NCI-H345 treated with DMSO at 0.1 percent for 48 hours (cell line): ENCODE measurements at regions not wholly inside any gene's neighbourhood (a gene's known extent, or its start where the extent isn't known, plus 50 kb on each side); places are given as distances from the start of the nearest gene placed in this dataset.

ENCODE experiments used
- DNase-seq: peaks from one replicate; lab custom pipeline; 2025; ENCODE audit not compliant: unreplicated experiment; lab: John Stamatoyannopoulos, UW

DNA sequence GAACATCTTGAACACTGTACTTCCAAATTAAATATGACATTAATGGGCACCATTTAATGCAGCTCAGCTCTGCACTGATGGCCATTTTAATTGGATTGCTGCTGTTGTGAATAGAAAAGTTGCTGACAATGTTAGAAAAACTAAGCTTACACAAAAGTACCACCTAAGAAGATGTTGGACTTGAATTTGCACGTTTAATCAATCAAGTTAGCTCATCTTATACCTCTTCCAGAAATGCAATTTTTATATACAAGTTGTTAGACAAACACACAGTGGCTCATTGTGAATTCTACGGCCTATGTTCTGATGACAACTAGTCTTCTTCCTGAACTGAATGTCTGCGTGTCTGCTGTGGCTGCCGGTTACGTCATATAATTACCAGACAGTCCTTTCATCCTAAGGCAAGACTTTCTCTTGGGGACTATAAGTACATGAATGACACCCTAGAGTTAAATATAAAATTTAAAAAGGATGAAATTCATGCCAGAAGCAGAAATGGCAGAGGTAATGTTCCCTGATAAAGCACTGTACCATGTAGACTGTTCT is 330.2 kb downstream of the EPM2A start:
- no peak for DNase-seq

DNA sequence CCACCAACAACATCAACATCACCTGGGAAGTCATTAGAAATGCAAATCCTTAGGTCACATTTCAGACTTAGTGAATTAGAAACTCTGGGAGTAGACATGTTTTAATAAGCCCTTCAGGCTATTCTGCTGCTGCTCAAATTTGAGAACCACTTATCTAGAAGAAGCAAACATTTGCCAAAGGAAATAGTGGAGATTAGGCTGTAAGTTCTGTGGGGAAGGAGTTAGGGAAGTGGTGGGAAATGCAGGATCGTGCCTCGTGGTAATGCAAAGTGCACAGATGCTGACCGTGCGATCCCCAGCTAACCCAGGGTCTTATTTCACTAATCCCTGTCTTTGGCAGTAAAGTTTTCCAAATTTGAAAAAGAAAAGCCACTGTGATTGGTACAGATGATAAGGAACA is 328.5 kb downstream of the EPM2A start:
- DNase-seq, result no peak

- DNase-seq, result no peak
Observed at GRCh38 chr6:145415616-145416015, 319.7 kb downstream of the EPM2A start.

DNA sequence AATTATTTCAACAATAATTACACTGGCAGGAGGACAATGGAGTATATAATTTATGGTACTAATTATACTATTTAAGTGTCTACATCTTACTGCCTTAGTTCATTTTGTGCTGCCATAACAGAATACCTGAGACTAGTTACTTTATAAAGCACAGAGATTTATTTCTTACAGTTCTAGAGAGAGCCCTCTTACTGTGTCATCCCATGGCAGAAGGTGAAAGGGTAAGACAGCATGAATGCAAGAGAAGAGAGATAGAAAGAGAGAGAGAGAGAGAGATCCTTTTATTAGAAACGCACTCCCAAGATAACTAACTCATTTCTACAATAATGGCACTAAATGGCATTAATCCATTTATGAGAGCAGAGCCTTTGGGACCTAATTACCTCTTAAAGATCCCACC is 314.7 kb downstream of the EPM2A start:
- no peak for DNase-seq

GRCh38 chr6:145423936-145424335 is 311.4 kb downstream of the EPM2A start:
- no peak for DNase-seq

GRCh38 chr6:145427232-145427631 is 308.1 kb downstream of the EPM2A start:
- no peak for DNase-seq

DNA sequence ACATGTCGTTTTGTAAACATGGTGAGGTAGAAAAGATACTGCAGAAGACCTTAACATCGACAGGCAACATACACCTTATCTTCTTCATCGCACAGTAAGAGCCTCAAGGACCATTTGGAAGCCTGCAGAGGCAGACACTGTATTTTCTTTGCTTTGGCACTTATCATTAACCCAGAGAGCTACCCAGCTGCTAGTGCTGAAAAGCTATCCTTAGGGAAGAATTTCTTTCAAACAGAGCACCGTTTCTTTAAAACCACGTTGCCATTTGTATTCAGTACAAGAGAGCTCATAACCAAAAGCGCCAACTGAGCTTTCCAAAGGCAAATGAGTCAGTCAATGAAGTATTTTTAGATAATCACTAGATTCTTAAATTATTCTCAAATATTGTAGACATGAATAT is 306.6 kb downstream of the EPM2A start:
- no peak for DNase-seq

GRCh38 chr6:145442110-145442509 is 293.2 kb downstream of the EPM2A start:
- no peak for DNase-seq

DNA sequence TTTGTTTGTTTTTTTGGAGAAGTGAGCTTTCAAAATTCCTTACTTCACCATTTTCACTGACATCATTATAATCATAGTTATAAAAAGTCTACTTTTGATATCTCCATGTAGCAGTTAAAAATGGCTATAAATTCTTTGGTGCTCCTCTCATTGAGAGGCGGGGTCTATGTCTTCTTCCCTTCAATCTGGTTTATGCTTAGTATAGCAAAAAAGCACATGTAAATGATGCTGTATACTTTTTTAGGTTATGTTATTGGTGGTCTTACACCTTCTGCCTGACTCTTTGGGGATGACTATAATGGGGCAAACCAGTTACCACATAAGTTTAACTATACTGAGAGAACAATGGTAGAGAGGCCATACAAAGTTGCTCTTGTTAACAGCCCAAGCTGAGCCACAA is 289.6 kb downstream of the EPM2A start:
- DNase-seq, result no peak

DNA sequence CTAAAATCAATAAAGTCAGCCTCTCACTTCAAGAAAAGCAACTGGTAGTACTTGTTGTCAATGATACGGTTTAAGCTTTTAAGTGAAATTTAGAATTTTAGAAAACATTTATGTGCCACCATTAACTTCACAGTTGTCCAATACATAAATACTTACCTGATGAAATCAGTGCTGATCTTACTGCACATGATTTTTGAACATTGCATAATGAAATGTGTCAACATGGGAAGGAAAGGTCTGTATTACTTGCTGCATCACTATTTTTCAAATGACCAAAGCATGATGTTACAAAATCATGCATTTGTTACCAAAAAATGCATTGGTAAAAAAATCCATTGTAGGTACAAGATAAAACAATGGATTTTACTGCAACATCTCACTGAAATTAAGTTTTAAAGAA is 284.3 kb downstream of the EPM2A start:
- DNase-seq, result no peak

- DNase-seq, result no peak
Observed at GRCh38 chr6:145453376-145453775, 281.9 kb downstream of the EPM2A start.

DNA sequence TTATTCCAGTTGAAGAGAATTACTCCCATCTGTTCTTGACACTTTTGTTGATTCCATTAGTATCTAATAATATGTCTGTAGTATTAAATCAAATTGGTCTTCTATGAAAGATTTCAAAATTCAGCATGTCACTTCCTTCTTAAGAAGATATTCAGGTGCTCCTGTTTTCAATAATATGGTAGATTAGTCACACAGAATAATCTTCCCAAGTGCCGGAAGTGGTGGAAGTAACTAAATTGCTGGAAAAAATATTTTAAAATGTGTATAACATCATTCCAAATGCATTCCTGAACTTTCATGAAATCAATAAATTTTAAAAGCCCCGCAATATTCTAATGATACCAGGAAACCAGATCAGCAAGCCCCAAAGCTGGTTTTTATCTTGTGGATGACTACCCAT is 281.3 kb downstream of the EPM2A start:
- DNase-seq, result no peak

DNA sequence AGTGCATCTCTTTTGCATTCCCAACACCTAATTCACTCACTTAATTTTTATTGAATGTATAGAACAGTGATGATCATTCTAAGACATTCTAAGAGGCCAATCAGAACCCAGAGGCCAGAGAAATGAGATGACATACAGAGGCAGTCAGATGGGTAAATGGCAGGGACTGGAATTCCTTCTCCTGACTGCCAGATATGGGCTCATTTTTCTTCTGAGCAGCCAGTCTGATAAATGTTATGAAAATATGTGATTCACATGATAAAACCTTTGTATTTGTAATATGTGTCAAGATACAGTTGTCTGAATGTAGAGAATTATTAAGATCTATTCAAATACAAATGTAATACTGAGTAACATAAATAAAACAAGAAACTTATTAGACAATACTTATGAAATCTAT is 277.8 kb downstream of the EPM2A start:
- DNase-seq, result no peak

DNA sequence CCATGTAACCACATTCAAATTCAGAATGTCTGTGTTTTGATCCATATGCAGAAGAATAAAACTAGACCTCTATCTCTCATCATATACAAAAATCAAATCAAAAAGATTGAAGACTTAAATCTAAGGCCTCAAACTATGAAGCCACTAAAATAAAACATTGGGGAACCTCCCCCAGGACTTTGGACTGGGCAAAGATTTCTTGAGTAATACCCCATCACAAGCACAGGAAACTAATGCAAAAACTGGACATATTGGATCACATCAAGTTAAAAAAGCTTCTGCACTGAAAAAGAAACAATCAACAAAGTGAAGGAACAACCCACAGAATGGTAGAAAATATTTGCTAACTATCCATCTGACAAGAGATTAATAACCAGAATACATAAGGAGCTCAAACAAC is 266.8 kb downstream of the EPM2A start:
- DNase-seq, result no peak

DNA sequence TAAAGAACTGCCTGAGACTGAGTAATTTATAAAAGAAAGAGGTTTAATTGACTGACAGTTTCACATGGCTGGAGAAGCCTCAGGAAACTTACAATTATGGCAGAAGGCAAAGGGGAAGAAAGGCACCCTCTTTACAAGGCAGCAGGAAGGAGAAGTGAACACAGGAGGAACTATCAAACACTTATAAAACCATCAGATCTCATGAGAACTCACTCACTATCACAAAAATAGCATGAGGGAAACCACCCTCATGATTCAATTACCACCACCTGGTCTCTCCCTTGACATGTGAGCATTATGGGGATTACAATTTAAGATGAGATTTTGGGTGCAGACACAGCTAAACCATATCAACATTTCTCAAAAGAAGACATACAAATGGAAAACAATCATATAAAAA is 266.3 kb downstream of the EPM2A start:
- DNase-seq, result no peak

DNA sequence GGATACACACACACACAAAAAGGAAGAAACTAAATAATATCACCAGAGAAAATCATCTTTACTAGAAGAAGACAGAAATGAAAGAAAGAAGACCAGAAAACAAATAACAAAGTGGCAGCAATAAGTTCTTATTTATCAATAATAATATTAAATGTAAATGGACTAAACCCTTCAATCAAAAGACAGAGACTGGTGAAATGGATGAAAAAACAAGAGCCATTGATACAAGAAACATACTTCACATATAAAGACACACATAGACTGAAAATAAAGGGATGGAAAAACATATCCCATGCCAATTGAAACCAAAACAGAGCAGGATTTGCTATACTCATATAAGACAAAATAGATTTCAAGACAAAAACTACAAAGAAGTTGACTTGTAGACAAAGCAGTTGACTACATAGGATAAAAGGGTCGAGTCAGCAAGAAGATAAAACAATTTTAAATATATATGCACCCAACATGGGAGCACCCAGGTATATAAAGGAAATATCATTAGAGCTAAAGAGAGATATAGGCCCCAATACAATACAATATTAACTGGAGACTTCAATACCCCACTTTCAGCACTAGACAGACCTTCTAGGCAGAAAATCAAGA is 259.4 kb downstream of the EPM2A start:
- no peak for DNase-seq

DNA sequence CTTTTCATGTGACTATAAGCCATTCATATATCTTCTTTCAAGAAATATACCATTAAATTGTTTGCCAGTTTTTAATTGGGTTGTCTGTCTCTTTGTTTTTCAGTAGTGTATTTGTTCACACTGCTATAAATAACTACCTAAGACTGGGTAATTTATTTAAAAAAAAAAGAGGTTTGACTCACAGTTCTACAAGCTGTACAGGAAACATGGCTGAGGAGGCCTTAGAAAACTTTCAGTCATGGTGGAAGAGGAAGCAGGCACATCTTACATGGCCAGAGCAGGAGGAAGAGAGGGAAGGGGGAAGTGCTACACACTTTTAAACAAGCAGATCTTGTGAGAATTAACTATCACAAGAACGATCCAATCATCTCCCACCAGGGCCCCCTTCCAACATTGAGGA is 255.3 kb downstream of the EPM2A start:
- DNase-seq, result no peak

GRCh38 chr6:145483191-145483996 is 251.9 kb downstream of the EPM2A start:
- no peak for DNase-seq

DNA sequence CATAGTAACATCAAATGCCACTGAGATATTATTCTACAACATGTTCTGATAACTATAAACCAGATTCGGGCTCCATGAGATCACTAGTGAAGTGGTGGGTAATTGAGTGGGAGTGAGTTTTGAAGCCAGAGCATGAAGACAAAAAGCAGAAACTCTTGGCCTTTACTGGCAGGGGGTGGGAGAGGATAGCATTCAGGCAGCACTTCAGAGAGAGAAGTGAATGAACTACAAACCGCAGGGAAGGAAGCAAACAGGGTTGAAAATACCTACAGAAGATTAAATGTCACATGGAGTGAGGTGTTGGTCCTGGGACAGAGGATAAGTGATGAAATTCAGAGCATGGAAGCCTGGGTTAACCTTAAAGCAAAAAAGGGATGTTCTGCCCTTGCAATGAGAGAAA is 250.0 kb downstream of the EPM2A start:
- no peak for DNase-seq

- no peak for DNase-seq
Observed at GRCh38 chr6:145486306-145486705, 249.0 kb downstream of the EPM2A start.

GRCh38 chr6:145489583-145489982 is 245.7 kb downstream of the EPM2A start:
- DNase-seq, result no peak

GRCh38 chr6:145490068-145490467 is 245.3 kb downstream of the EPM2A start:
- no peak for DNase-seq

- no peak for DNase-seq
Observed at GRCh38 chr6:145491126-145491525, 244.2 kb downstream of the EPM2A start.
